ENCODE measurements at regions not wholly inside any gene's neighbourhood (a gene's known extent, or its start where the extent isn't known, plus 50 kb on each side); places are given as distances from the start of the nearest gene placed in this dataset.

DNA sequence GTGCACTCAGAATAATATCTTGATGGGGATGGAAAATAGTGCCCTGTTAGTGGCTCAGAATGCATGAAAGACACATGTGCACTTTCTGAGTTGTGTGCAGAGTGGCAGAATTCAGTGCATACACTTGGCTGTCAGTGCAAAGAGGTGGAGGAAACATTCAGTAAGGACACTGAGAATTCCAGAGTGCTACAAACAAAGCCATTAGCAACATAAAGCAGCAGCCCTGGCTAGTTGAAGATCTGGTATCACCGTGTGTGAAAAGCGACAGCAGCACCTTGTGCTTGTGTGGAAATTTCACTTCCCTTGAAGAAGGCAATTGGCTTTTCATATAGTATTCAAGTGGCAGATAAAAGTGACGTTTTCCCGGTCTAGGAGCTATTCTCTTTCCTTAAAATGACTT lies 810.4 kb downstream of the TRIML1 start:
- Histone ChIP-seq H3K9me3 (no peaks in the 10 kb centered on the region), H3K4me3 (no peak overlapping the region), H3K4me1 (no peaks in the 10 kb centered on the region), H3K27ac (no peak overlapping the region), H3K36me3 (no peaks in the 10 kb centered on the region), H3K27me3 (no peaks in the 10 kb centered on the region)
- intact Hi-C loops (cut with DNase I; ENCODE audit: low total_unique reads) = no loop called here
- TF ChIP-seq, protein P1, sequence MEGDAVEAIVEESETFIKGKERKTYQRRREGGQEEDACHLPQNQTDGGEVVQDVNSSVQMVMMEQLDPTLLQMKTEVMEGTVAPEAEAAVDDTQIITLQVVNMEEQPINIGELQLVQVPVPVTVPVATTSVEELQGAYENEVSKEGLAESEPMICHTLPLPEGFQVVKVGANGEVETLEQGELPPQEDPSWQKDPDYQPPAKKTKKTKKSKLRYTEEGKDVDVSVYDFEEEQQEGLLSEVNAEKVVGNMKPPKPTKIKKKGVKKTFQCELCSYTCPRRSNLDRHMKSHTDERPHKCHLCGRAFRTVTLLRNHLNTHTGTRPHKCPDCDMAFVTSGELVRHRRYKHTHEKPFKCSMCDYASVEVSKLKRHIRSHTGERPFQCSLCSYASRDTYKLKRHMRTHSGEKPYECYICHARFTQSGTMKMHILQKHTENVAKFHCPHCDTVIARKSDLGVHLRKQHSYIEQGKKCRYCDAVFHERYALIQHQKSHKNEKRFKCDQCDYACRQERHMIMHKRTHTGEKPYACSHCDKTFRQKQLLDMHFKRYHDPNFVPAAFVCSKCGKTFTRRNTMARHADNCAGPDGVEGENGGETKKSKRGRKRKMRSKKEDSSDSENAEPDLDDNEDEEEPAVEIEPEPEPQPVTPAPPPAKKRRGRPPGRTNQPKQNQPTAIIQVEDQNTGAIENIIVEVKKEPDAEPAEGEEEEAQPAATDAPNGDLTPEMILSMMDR (IDR thresholded peaks at IDR 0.05) = no peak
- TF ChIP-seq POLR2AphosphoS5 (IDR thresholded peaks at IDR 0.05) (no peak), POLR2A (IDR thresholded peaks at IDR 0.05) (no peak)
- DNase-seq (ENCODE audit: low spot score in 2 of 2) = no peak

DNA sequence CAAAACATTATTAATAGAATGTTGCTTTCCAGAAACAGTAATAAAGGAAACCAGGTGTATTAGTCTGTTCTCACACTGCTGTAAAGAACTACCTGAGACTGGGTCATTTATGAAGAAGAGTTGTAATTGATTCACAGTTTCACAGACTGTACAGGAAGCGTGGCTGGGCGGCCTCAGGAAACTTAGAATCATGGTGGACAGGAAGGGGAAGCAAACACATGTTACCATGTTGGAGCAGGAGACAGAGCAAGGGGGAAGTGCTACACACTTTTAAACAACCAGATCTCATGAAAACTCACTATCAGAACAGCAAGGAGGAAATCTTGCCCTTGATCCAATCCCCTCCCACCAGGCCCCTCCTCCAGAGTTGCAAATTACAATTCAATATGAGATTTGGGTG lies 815.8 kb downstream of the TRIML1 start:
- TF ChIP-seq POLR2AphosphoS5 (IDR thresholded peaks at IDR 0.05) = no peak
- Histone ChIP-seq H3K4me1 (no peaks in the 10 kb centered on the region), H3K4me3 (no peak overlapping the region), H3K9me3 (no peaks in the 10 kb centered on the region), H3K27me3 (no peaks in the 10 kb centered on the region), H3K27ac (no peak overlapping the region), H3K36me3 (no peaks in the 10 kb centered on the region)
- DNase-seq (ENCODE audit: low spot score in 2 of 2) = no peak
- intact Hi-C loops (cut with DNase I; ENCODE audit: low total_unique reads) = no loop called here

DNA sequence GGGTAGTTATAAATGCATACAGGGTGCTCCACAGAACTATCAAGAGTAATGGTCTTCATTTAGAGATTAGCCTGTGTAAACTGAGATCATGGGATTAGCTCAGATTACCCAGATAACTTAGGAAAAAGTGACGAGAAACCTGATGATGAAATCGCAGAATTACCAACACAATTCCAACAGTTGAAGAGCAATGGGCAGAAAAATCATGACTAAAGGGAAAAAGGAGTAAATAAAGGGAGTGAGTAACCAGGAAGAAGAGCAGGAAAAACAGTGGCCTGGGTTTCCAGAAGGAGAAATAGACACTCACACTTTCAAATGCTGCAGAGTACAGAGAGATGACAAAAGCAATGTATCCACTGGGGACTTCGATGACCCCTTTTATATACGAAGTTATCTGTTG lies 817.3 kb downstream of the TRIML1 start:
- Histone ChIP-seq H3K9me3 (no peaks in the 10 kb centered on the region), H3K4me3 (no peak overlapping the region), H3K4me1 (no peaks in the 10 kb centered on the region), H3K27me3 (no peaks in the 10 kb centered on the region), H3K36me3 (no peaks in the 10 kb centered on the region), H3K27ac (no peak overlapping the region)
- TF ChIP-seq POLR2A (IDR thresholded peaks at IDR 0.05) (no peak), POLR2AphosphoS5 (IDR thresholded peaks at IDR 0.05) (no peak)
- TF ChIP-seq, protein P1 (IDR thresholded peaks at IDR 0.05) = no peak
- intact Hi-C loops (cut with DNase I; ENCODE audit: low total_unique reads) = no loop called here
- DNase-seq (ENCODE audit: low spot score in 2 of 2) = no peak

DNA sequence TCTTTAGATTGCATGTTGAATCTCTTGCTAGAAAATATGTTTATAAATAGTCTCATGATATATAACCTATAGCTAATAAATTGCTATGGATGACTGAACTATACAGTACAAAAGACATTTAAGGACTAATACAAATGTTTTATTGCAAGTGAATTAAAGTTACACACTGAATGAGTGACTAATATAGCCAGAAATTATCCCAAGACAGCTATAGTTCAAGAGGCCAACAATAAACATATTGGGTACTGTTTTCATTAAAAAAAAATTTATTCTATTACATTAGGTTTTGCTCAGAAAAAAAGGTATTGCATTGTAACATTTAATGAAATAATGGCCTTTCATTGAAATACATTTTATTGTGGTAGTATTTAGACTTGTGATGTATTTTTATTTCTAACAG lies 819.1 kb downstream of the TRIML1 start:
- Histone ChIP-seq H3K27ac (no peak overlapping the region), H3K4me1 (no peaks in the 10 kb centered on the region), H3K27me3 (no peaks in the 10 kb centered on the region), H3K36me3 (no peaks in the 10 kb centered on the region), H3K4me3 (no peak overlapping the region), H3K9me3 (no peaks in the 10 kb centered on the region)
- intact Hi-C loops (cut with DNase I; ENCODE audit: low total_unique reads) = no loop called here
- no peak for DNase-seq (ENCODE audit: low spot score in 2 of 2)
- TF ChIP-seq POLR2A (IDR thresholded peaks at IDR 0.05) (no peak), POLR2AphosphoS5 (IDR thresholded peaks at IDR 0.05) (no peak)
- TF ChIP-seq, protein P1 (IDR thresholded peaks at IDR 0.05) = no peak

DNA sequence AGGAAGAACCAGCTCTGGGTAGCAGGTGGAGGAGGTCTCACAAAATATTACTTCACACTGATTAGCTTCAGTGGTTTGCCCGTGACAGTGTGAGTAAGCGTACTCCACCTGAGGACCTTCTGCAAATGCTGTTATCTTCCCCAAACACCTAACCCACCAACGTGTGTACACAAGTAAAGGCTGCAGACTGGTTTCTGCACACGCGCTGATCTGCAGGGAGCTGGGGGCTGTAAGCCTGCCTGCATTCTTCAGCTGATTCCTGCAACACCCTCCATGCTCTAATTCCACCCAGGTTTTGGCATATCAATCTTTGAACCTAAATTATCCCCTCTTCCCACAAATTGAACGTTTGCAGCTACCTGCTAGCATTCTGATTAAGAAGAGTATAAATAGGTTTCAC lies 820.2 kb downstream of the TRIML1 start:
- no peak for DNase-seq (ENCODE audit: low spot score in 2 of 2)
- Histone ChIP-seq H3K4me1 (no peaks in the 10 kb centered on the region), H3K4me3 (no peak overlapping the region), H3K9me3 (no peaks in the 10 kb centered on the region), H3K27ac (no peak overlapping the region), H3K27me3 (no peaks in the 10 kb centered on the region), H3K36me3 (no peaks in the 10 kb centered on the region)
- TF ChIP-seq, protein P1 (IDR thresholded peaks at IDR 0.05) = no peak
- TF ChIP-seq POLR2AphosphoS5 (IDR thresholded peaks at IDR 0.05) (no peak), POLR2A (IDR thresholded peaks at IDR 0.05) (no peak)
- intact Hi-C loops (cut with DNase I; ENCODE audit: low total_unique reads) = no loop called here
